ENCODE measurements at regions not wholly inside any gene's neighbourhood (a gene's known extent, or its start where the extent isn't known, plus 50 kb on each side); places are given as distances from the start of the nearest gene placed in this dataset.

- no peaks in the 10 kb centered on the region for H4K20me1 ChIP-seq (ENCODE audit: insufficient read depth, low read length)
- intact Hi-C loops (cut with micrococcal nuclease) = no loop called here
- no peak overlapping the region for H4K5ac ChIP-seq (ENCODE audit: low read depth, low read length)
- H3K27ac ChIP-seq (ENCODE audit: insufficient read depth, low read length) = no peak overlapping the region
- H2BK5ac ChIP-seq (ENCODE audit: low read depth, low read length, poor library complexity, severe bottlenecking) = no peak overlapping the region
- H3K4me1 ChIP-seq (ENCODE audit: control insufficient read depth, insufficient read depth, low read length) = no peaks in the 10 kb centered on the region
- no peak overlapping the region for H3K4me3 ChIP-seq (ENCODE audit: insufficient read depth, low read depth, low read length)
- no peaks in the 10 kb centered on the region for H3K27me3 ChIP-seq (ENCODE audit: control insufficient read depth, insufficient read depth, low read length)
- no peaks in the 10 kb centered on the region for H3K9me1 ChIP-seq (ENCODE audit: insufficient read depth, low read length)
- WGBS, 2 experiments (ENCODE audit: extremely low coverage in 2 of 2, insufficient read length in 1 of 2) = no CpG with 5 or more reads among the region's 1 CpG
- H3K14ac ChIP-seq (replicated peaks; ENCODE audit: low read depth, low read length) = no peak overlapping the region
- H3K9me3 ChIP-seq (ENCODE audit: control insufficient read depth, insufficient read depth, low read length) = no peaks in the 10 kb centered on the region
- H2AK9ac ChIP-seq (replicated peaks; ENCODE audit: low read depth, low read length, poor library complexity) = no peak overlapping the region
- in situ Hi-C loops (cut with MboI; ENCODE audit: low sequenced_read_pairs) = loop anchor here (10.0 kb wide), 1 partner anchor 133 kb away; no protein-coding TSS in a partner anchor
- no peak overlapping the region for H2BK120ac ChIP-seq (ENCODE audit: low read depth, low read length)
- H2AFZ ChIP-seq (replicated peaks; ENCODE audit: low read length, poor library complexity) = no peak overlapping the region
- no peak overlapping the region for H3K23ac ChIP-seq (ENCODE audit: low read depth, low read length)
- DNase-seq (no peak), ATAC-seq (ENCODE audit: low read depth) (no peak)
- no peak overlapping the region for H3K18ac ChIP-seq (ENCODE audit: low read depth, low read length)
- H3K79me1 ChIP-seq (ENCODE audit: low read depth in 1 of 2, low read length in 2 of 2) = no peaks in the 10 kb centered on the region
- ChIA-PET CTCF (no interaction called here), POLR2A (ENCODE audit: unreplicated experiment) (no interaction called here)
- H4K8ac ChIP-seq (ENCODE audit: low read depth in 2 of 2, low read length in 2 of 2) = no peak overlapping the region
- dilution Hi-C loops (cut with HindIII; ENCODE audit: low sequenced_read_pairs, unreplicated experiment) = no loop called here
- no peak overlapping the region for H3K9ac ChIP-seq (ENCODE audit: low read depth, low read length)
- no peaks in the 10 kb centered on the region for H3K36me3 ChIP-seq (ENCODE audit: control insufficient read depth, insufficient read depth, low read length)
- no peak overlapping the region for H2BK20ac ChIP-seq (ENCODE audit: low read depth, low read length)
- H3K4ac ChIP-seq (ENCODE audit: low read depth, low read length) = no peak overlapping the region
- H4K91ac ChIP-seq (ENCODE audit: insufficient read depth, low read depth, low read length) = no peak overlapping the region
- H2BK15ac ChIP-seq (ENCODE audit: low read depth, low read length) = no peak overlapping the region
- H2AK5ac ChIP-seq (ENCODE audit: low read depth, low read length) = no peak overlapping the region
- H3K4me2 ChIP-seq (ENCODE audit: low read depth, low read length) = no peak overlapping the region
- H3K56ac ChIP-seq (ENCODE audit: extremely low read depth, insufficient read depth, low read length) = no peak overlapping the region
- BruUV-seq (replicated peaks) = no TSS peak
- TF ChIP-seq BHLHE40 (IDR thresholded peaks at IDR 0.05; ENCODE audit: low read depth, low read length) (no peak), CEBPB (IDR thresholded peaks at IDR 0.05; ENCODE audit: low read depth, low read length) (no peak), POLR2A (IDR thresholded peaks at IDR 0.05; ENCODE audit: low read depth, low read length) (no peak), MXI1 (IDR thresholded peaks at IDR 0.05; ENCODE audit: borderline replicate concordance, low read depth, low read length) (no peak), RFX5 (IDR thresholded peaks at IDR 0.05; ENCODE audit: low read depth, low read length) (no peak), RAD21 (IDR thresholded peaks at IDR 0.05; ENCODE audit: low read length) (no peak), USF2 (IDR thresholded peaks at IDR 0.05; ENCODE audit: low read depth, low read length) (no peak), ELK1 (IDR thresholded peaks at IDR 0.05; ENCODE audit: borderline replicate concordance, low read depth, low read length) (no peak), CHD1 (IDR thresholded peaks at IDR 0.05; ENCODE audit: low read depth, low read length) (no peak), RCOR1 (IDR thresholded peaks at IDR 0.05; ENCODE audit: insufficient replicate concordance, low read length) (no peak), SMC3 (IDR thresholded peaks at IDR 0.05; ENCODE audit: low read depth, low read length) (no peak), MAFK (IDR thresholded peaks at IDR 0.05; ENCODE audit: low read depth, low read length) (no peak)
Observed at GRCh38 chr1:89472253-89472652, 52.4 kb upstream of the LRRC8B start.
